Vagina (tissue), 2 donors: ENCODE measurements at regions not wholly inside any gene's neighbourhood (a gene's known extent, or its start where the extent isn't known, plus 50 kb on each side); places are given as distances from the start of the nearest gene placed in this dataset.

ENCODE experiments used
- DNase-seq, 2 donors: peaks; one replicate each; pipeline ENCODE4 v3.0.0-alpha.2; 2017; ENCODE audit errors: extremely low spot score in 2 of 2
- H3K27ac ChIP-seq: fragments of 200-600 bp; sonication (generic); one replicate; pipeline ENCODE4 v1.5.1; 2019
- H3K27me3 ChIP-seq: fragments of 200-600 bp; sonication (generic); one replicate; pipeline ENCODE4 v1.5.1; 2019
- H3K36me3 ChIP-seq, 2 donors: fragments of 200-600 bp; sonication (generic); one replicate each; pipeline ENCODE4 v1.5.1; 2017 to 2019
- H3K4me1 ChIP-seq: fragments of 200-600 bp; sonication (generic); one replicate; pipeline ENCODE4 v1.5.1; 2019
- H3K4me3 ChIP-seq, 2 donors: fragments of 200-600 bp; sonication (generic); 1 replicate in 1 of 2; 2 replicates in 1 of 2; pipeline ENCODE4 v1.5.1; 2016 to 2019
- H3K9me3 ChIP-seq: fragments of 200-600 bp; sonication (generic); one replicate; pipeline ENCODE4 v1.5.1; 2019
- CTCF ChIP-seq, 3 experiments: fragments of 450-650 bp in 2 of 3; fragments of 200-600 bp in 1 of 3; sonication (generic) in 1 of 3; IDR thresholded peaks; one replicate each; pipeline ENCODE4 v1.5.1; 2017 to 2019; ENCODE audit warnings: antibody characterized with exemption in 3 of 3, mild to moderate bottlenecking in 2 of 3, moderate library complexity in 2 of 3
- POLR2A ChIP-seq, 2 donors: fragments of 450-650 bp; IDR thresholded peaks; one replicate each; pipeline ENCODE4 v1.6.1; 2017; ENCODE audit warnings: antibody characterized with exemption in 2 of 2, mild to moderate bottlenecking in 2 of 2, moderate library complexity in 2 of 2
- POLR2AphosphoS5 ChIP-seq, 2 donors: sonication (generic); formaldehyde crosslinking; IDR thresholded peaks; one replicate each; pipeline ENCODE4 v1.9.0; 2017; ENCODE audit warnings: antibody characterized with exemption in 2 of 2, mild to moderate bottlenecking in 2 of 2, low read depth in 1 of 2; ENCODE audit not compliant: insufficient read depth in 1 of 2
- intact Hi-C: fragments of 100-400 bp; cut with DNase I; formaldehyde crosslinking; loops from one replicate; pipeline ENCODE4 v1.15.1; 2023

- Histone ChIP-seq H3K4me3 (no peak overlapping the region), H3K27ac (no peak overlapping the region), H3K36me3 (no peaks in the 10 kb centered on the region), H3K27me3 (no peaks in the 10 kb centered on the region), H3K4me1 (peaks cover 10% of the 10 kb centered on the region), H3K9me3 (no peaks in the 10 kb centered on the region)
- no peak for TF ChIP-seq POLR2AphosphoS5 (IDR thresholded peaks at IDR 0.05; ENCODE audit: insufficient read depth in 1 of 2, low read depth in 1 of 2)
- no peak for TF ChIP-seq POLR2A (IDR thresholded peaks at IDR 0.05)
- TF ChIP-seq CTCF (IDR thresholded peaks at IDR 0.05) = no peak
- intact Hi-C loops = no loop called here
- DNase-seq = no peak
These were observed 233.4 kb downstream of the NDUFA10 start for GRCh38 chr2:239791526-239792404.

GRCh38 chr2:239790721-239791120, 234.4 kb downstream of the NDUFA10 start:
- H3K4me3 ChIP-seq = no peak overlapping the region
- peaks cover 10% of the 10 kb centered on the region for H3K4me1 ChIP-seq
- no peak for DNase-seq
- intact Hi-C loops = no loop called here
- no peaks in the 10 kb centered on the region for H3K36me3 ChIP-seq
- no peak overlapping the region for H3K27ac ChIP-seq
- TF ChIP-seq CTCF (IDR thresholded peaks at IDR 0.05) (no peak), POLR2AphosphoS5 (IDR thresholded peaks at IDR 0.05; ENCODE audit: insufficient read depth in 1 of 2, low read depth in 1 of 2) (no peak)
- no peaks in the 10 kb centered on the region for H3K9me3 ChIP-seq
- H3K27me3 ChIP-seq = no peaks in the 10 kb centered on the region

- H3K4me1 ChIP-seq = peaks cover 10% of the 10 kb centered on the region
- intact Hi-C loops = no loop called here
- H3K4me3 ChIP-seq = no peak overlapping the region
- no peak overlapping the region for H3K27ac ChIP-seq
- no peaks in the 10 kb centered on the region for H3K27me3 ChIP-seq
- H3K36me3 ChIP-seq = no peaks in the 10 kb centered on the region
- H3K9me3 ChIP-seq = no peaks in the 10 kb centered on the region
- TF ChIP-seq CTCF (IDR thresholded peaks at IDR 0.05) (no peak), POLR2AphosphoS5 (IDR thresholded peaks at IDR 0.05; ENCODE audit: insufficient read depth in 1 of 2, low read depth in 1 of 2) (no peak), POLR2A (IDR thresholded peaks at IDR 0.05) (no peak)
- DNase-seq = no peak
These were observed 234.8 kb downstream of the NDUFA10 start for GRCh38 chr2:239790313-239790712.

- intact Hi-C loops = no loop called here
- no peak for DNase-seq
- peaks cover 10% of the 10 kb centered on the region for H3K4me1 ChIP-seq
- no peak overlapping the region for H3K27ac ChIP-seq
- H3K36me3 ChIP-seq = no peaks in the 10 kb centered on the region
- H3K4me3 ChIP-seq = no peak overlapping the region
- H3K27me3 ChIP-seq = no peaks in the 10 kb centered on the region
- TF ChIP-seq CTCF (IDR thresholded peaks at IDR 0.05) (no peak), POLR2A (IDR thresholded peaks at IDR 0.05) (no peak), POLR2AphosphoS5 (IDR thresholded peaks at IDR 0.05; ENCODE audit: insufficient read depth in 1 of 2, low read depth in 1 of 2) (no peak)
- H3K9me3 ChIP-seq = no peaks in the 10 kb centered on the region
These were observed 235.4 kb downstream of the NDUFA10 start for GRCh38 chr2:239789711-239790110.

GRCh38 chr2:239788576-239789098, 236.5 kb downstream of the NDUFA10 start:
- H3K4me1 ChIP-seq = peaks cover 10% of the 10 kb centered on the region
- intact Hi-C loops = no loop called here
- TF ChIP-seq POLR2A (IDR thresholded peaks at IDR 0.05) = no peak
- no peak for TF ChIP-seq POLR2AphosphoS5 (IDR thresholded peaks at IDR 0.05; ENCODE audit: insufficient read depth in 1 of 2, low read depth in 1 of 2)
- no peak for TF ChIP-seq CTCF (IDR thresholded peaks at IDR 0.05)
- no peaks in the 10 kb centered on the region for H3K36me3 ChIP-seq
- H3K27ac ChIP-seq = no peak overlapping the region
- no peaks in the 10 kb centered on the region for H3K9me3 ChIP-seq
- H3K27me3 ChIP-seq = no peaks in the 10 kb centered on the region
- no peak for DNase-seq
- no peak overlapping the region for H3K4me3 ChIP-seq
